Muscle layer of duodenum (tissue), 2 donors: ENCODE measurements at regions not wholly inside any gene's neighbourhood (a gene's known extent, or its start where the extent isn't known, plus 50 kb on each side); places are given as distances from the start of the nearest gene placed in this dataset.
"Not testable (repeated sequence)": the region's sequence is repeated elsewhere in the genome, so short reads cannot be mapped to it uniquely, and the experiment has no call there.

ENCODE experiments used
- H3K27ac ChIP-seq: one replicate; pipeline ENCODE4 v1.7.0; 2013; ENCODE audit warnings: mild to moderate bottlenecking, low read length
- H3K27me3 ChIP-seq: one replicate; pipeline ENCODE4 v1.7.0; 2013; ENCODE audit warnings: low read depth, mild to moderate bottlenecking, control low read depth, low read length
- H3K36me3 ChIP-seq, 2 donors: one replicate each; pipeline ENCODE4 v1.7.0; 2013; ENCODE audit warnings: low read length in 2 of 2, control low read depth in 1 of 2, mild to moderate bottlenecking in 1 of 2; ENCODE audit not compliant: insufficient read depth in 2 of 2, control insufficient read depth in 1 of 2
- H3K4me1 ChIP-seq, 2 donors: one replicate each; pipeline ENCODE4 v1.7.0; 2013; ENCODE audit warnings: low read length in 2 of 2, mild to moderate bottlenecking in 2 of 2, control low read depth in 1 of 2, moderate library complexity in 1 of 2; ENCODE audit not compliant: insufficient read depth in 2 of 2, control insufficient read depth in 1 of 2
- H3K4me3 ChIP-seq, 2 donors: one replicate each; pipeline ENCODE4 v1.7.0; 2013; ENCODE audit warnings: low read length in 2 of 2, low read depth in 1 of 2, mild to moderate bottlenecking in 1 of 2
- H3K9me3 ChIP-seq, 2 donors: one replicate each; pipeline ENCODE4 v1.7.0; 2013; ENCODE audit warnings: low read length in 2 of 2, control low read depth in 1 of 2, mild to moderate bottlenecking in 1 of 2; ENCODE audit not compliant: control insufficient read depth in 1 of 2
- donor health status: healthy.

DNA sequence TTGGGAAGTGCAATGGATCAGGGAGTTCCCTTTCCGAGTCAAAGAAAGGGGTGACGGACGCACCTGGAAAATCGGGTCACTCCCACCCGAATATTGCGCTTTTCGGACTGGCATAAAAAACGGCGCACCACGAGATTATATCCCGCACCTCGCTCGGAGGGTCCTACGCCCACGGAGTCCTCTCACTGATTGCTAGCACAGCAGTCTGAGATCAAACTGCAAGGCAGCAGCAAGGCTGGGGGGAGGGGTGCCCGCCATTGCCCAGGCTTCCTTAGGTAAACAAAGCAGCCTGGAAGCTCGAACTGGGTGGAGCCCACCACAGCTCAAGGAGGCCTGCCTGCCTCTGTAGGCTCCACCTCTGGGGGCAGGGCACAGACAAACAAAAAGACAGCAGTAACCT is 58.6 kb upstream of the FAM241A start:
- not testable (repeated sequence) for H3K36me3 ChIP-seq, H3K27ac ChIP-seq, H3K27me3 ChIP-seq, H3K9me3 ChIP-seq, H3K4me3 ChIP-seq, H3K4me1 ChIP-seq

DNA sequence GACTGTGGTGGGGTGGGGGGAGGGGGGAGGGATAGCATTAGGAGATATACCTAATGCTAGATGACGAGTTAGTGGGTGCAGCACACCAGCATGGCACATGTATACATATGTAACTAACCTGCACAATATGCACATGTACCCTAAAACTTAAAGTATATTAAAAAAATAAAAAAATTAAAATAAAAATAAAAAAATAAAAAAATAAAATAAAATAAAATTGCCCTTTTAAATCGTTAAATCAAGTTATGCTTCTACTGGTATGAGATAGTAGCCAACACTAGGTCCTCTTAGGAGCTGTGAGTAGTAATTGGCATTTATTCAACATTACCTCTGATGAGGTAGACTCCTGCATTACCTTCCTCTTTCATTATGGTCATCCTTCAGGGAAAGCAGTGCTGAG is 52.9 kb upstream of the FAM241A start:
- not testable (repeated sequence) for H3K36me3 ChIP-seq, H3K4me1 ChIP-seq, H3K27me3 ChIP-seq

GRCh38 chr4:112093636-112094202 is 51.5 kb upstream of the FAM241A start:
- H3K9me3 ChIP-seq = no peaks in the 10 kb centered on the region
- H3K4me1 ChIP-seq = no peaks in the 10 kb centered on the region
- no peaks in the 10 kb centered on the region for H3K27me3 ChIP-seq
- no peak overlapping the region for H3K27ac ChIP-seq
- H3K4me3 ChIP-seq = no peak overlapping the region
- no peaks in the 10 kb centered on the region for H3K36me3 ChIP-seq

More for the DNA sequence above, 52.9 kb upstream of the FAM241A start:
- not testable (repeated sequence) for H3K27ac ChIP-seq, H3K9me3 ChIP-seq, H3K4me3 ChIP-seq

- Histone ChIP-seq H3K9me3 (no peaks in the 10 kb centered on the region), H3K27ac (no peak overlapping the region), H3K4me1 (no peaks in the 10 kb centered on the region), H3K4me3 (no peak overlapping the region), H3K36me3 (no peaks in the 10 kb centered on the region), H3K27me3 (no peaks in the 10 kb centered on the region)
Measured at GRCh38 chr4:112094330-112094729, 50.9 kb upstream of the FAM241A start.
